OCI-LY1 (cell line): ENCODE measurements at regions not wholly inside any gene's neighbourhood (a gene's known extent, or its start where the extent isn't known, plus 50 kb on each side); places are given as distances from the start of the nearest gene placed in this dataset.

Experiments used
- H2AFZ ChIP-seq: fragments of 200-600 bp; sonication (generic), shearing (Covaris generic); 2 replicates; pipeline ENCODE4 v1.6.0; 2014; ENCODE audit warnings: antibody characterized with exemption, mild to moderate bottlenecking, low read length
- H3F3A ChIP-seq: fragments of 200-600 bp; sonication (generic), shearing (Covaris generic); 2 replicates; pipeline ENCODE4 v1.6.0; 2014; ENCODE audit warnings: mild to moderate bottlenecking, antibody characterized with exemption, low read length, moderate library complexity; ENCODE audit not compliant: insufficient read depth
- H3K27ac ChIP-seq: fragments of 200-600 bp; sonication (generic); 2 replicates; pipeline ENCODE4 v1.5.1; 2014; ENCODE audit warnings: low read length, mixed run types, mild to moderate bottlenecking, low read depth; ENCODE audit not compliant: poor library complexity, severe bottlenecking
- H3K27me3 ChIP-seq: fragments of 200-600 bp; sonication (generic); 2 replicates; pipeline ENCODE4 v1.6.0; 2014; ENCODE audit warnings: antibody characterized with exemption, mild to moderate bottlenecking, low read length, moderate library complexity; ENCODE audit not compliant: insufficient read depth
- H3K36me3 ChIP-seq: fragments of 200-600 bp; sonication (generic); 2 replicates; pipeline ENCODE4 v1.6.1; 2014; ENCODE audit warnings: mild to moderate bottlenecking, antibody characterized with exemption, low read length, moderate library complexity, mixed read lengths; ENCODE audit not compliant: insufficient read depth
- H3K4me1 ChIP-seq: fragments of 200-600 bp; sonication (generic); 2 replicates; pipeline ENCODE4 v1.5.1; 2014; ENCODE audit warnings: mild to moderate bottlenecking, low read length, moderate library complexity; ENCODE audit not compliant: insufficient read depth, severe bottlenecking
- H3K4me2 ChIP-seq: fragments of 200-600 bp; sonication (generic), shearing (Covaris generic); 2 replicates; pipeline ENCODE4 v1.6.1; 2014; ENCODE audit warnings: low read length
- H3K4me3 ChIP-seq: fragments of 200-600 bp; sonication (generic); 2 replicates; pipeline ENCODE4 v1.5.1; 2014; ENCODE audit warnings: low read length, low read depth, mild to moderate bottlenecking, mixed read lengths; ENCODE audit not compliant: poor library complexity, severe bottlenecking
- H3K79me2 ChIP-seq: fragments of 200-600 bp; shearing (Covaris generic); 2 replicates; pipeline ENCODE4 v1.6.1; 2016; ENCODE audit warnings: mixed run types, low read length, mixed read lengths; ENCODE audit not compliant: insufficient read depth
- H3K9ac ChIP-seq: fragments of 200-600 bp; sonication (generic), shearing (Covaris generic); 2 replicates; pipeline ENCODE4 v1.6.1; 2014; ENCODE audit warnings: mild to moderate bottlenecking, low read length, mixed read lengths
- H3K9me2 ChIP-seq: fragments of 200-600 bp; sonication (generic), shearing (Covaris generic); 2 replicates; pipeline ENCODE4 v1.6.1; 2014; ENCODE audit warnings: low read depth, mild to moderate bottlenecking, low read length, mixed read lengths
- H3K9me3 ChIP-seq: fragments of 200-600 bp; shearing (Covaris generic); 2 replicates; pipeline ENCODE4 v1.6.1; 2014; ENCODE audit warnings: low read length, mixed read lengths
- H4K20me1 ChIP-seq: fragments of 200-600 bp; sonication (generic), shearing (Covaris generic); 2 replicates; pipeline ENCODE4 v1.6.0; 2016; ENCODE audit warnings: mild to moderate bottlenecking, low read length; ENCODE audit not compliant: insufficient read depth
- EZH2 ChIP-seq: fragments of 200-600 bp; sonication (generic), shearing (Covaris generic); IDR thresholded peaks from 2 replicates; pipeline ENCODE4 v1.8.0; 2017; ENCODE audit warnings: borderline replicate concordance, mixed run types, mild to moderate bottlenecking, antibody characterized with exemption, low read length, moderate library complexity, mixed read lengths
- TF ChIP-seq, protein P1 (sequence below): fragments of 200-600 bp; sonication (generic), shearing (Covaris generic); IDR thresholded peaks from 2 replicates; pipeline ENCODE4 v1.5.1; 2017; ENCODE audit warnings: mild to moderate bottlenecking, antibody characterized with exemption, low read length, moderate library complexity, mixed read lengths

DNA sequence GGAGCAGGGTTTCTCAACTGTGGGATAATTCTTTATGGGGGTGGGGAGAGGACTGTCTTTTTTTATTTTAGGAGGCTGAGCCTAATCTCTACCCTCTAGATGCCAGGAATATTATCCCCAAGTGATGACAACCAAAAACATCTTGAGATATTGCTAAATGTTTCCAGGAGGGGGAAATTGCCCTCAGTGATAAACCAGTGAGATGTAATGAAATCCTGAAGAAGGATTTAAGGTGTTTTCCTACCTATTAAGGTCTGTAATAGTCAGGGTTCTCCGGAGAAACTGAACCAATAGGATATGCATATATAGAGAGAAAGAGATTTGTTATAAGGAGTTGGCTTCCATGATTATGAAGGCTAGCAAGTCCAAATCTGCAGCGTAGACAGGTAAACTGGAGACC lies 208.3 kb upstream of the MIR17HG start:
- Histone ChIP-seq H3K4me1 (no peaks in the 10 kb centered on the region), H3K9me3 (no peaks in the 10 kb centered on the region), H3K4me2 (no peak overlapping the region), H3K27ac (no peak overlapping the region), H3K4me3 (no peak overlapping the region), H3K27me3 (no peaks in the 10 kb centered on the region), H4K20me1 (no peaks in the 10 kb centered on the region), H2AFZ (no peak overlapping the region), H3K36me3 (no peaks in the 10 kb centered on the region), H3K9me2 (no peaks in the 10 kb centered on the region), H3F3A (no peaks in the 10 kb centered on the region), H3K9ac (no peak overlapping the region), H3K79me2 (no peaks in the 10 kb centered on the region)
- TF ChIP-seq, protein P1, sequence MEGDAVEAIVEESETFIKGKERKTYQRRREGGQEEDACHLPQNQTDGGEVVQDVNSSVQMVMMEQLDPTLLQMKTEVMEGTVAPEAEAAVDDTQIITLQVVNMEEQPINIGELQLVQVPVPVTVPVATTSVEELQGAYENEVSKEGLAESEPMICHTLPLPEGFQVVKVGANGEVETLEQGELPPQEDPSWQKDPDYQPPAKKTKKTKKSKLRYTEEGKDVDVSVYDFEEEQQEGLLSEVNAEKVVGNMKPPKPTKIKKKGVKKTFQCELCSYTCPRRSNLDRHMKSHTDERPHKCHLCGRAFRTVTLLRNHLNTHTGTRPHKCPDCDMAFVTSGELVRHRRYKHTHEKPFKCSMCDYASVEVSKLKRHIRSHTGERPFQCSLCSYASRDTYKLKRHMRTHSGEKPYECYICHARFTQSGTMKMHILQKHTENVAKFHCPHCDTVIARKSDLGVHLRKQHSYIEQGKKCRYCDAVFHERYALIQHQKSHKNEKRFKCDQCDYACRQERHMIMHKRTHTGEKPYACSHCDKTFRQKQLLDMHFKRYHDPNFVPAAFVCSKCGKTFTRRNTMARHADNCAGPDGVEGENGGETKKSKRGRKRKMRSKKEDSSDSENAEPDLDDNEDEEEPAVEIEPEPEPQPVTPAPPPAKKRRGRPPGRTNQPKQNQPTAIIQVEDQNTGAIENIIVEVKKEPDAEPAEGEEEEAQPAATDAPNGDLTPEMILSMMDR = no peak
- TF ChIP-seq EZH2 = no peak

DNA sequence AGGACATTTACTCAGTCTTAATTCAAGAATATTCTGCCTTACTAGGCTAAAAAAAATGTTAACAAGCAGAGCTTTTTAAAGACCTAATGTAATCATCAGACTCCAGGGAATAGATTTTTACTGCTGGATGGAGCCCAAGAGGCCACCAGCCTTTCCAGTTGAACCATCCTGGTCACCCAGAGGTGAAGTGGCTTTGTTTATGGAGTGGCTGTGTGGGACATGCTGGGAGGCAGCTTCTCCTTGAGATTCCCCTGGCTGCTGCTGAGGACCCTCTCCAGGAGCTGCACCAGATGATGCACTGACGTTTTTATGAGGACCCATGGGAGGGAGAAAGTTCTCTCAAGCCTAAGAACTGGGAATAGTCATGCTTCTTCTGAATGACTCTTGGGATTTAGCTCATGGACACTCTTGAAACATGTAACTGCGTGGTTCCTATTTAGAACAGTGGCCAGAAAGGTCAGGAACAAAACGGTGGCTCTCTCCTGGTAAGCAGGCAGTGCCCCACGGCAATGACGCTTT lies 205.9 kb upstream of the MIR17HG start:
- Histone ChIP-seq H2AFZ (no peak overlapping the region), H3K9me2 (no peaks in the 10 kb centered on the region), H3K79me2 (no peaks in the 10 kb centered on the region), H3F3A (no peaks in the 10 kb centered on the region), H4K20me1 (no peaks in the 10 kb centered on the region), H3K36me3 (no peaks in the 10 kb centered on the region), H3K27me3 (no peaks in the 10 kb centered on the region), H3K4me3 (no peak overlapping the region), H3K4me2 (no peak overlapping the region), H3K9ac (no peak overlapping the region), H3K4me1 (no peaks in the 10 kb centered on the region), H3K27ac (no peak overlapping the region), H3K9me3 (no peaks in the 10 kb centered on the region)
- TF ChIP-seq, protein P1 = no peak
- no peak for TF ChIP-seq EZH2

DNA sequence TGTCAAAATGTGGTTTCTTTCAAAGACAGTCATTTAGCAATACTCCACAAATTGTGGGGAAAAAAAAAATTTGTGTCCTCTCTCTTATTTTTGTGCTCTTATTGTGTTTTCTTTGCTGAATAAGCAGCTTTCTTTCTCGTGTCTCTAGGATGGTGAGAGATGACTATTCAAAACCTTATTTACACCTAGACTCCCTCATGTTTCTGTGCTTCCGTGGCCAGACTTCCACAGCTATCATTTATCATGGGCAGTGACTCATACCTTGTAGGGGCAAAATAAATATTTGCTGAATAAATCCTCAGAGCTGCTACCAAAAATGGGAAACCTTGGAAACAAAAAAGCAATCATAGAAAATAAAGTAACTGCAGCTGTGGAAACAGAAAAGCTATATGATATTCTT lies 204.9 kb upstream of the MIR17HG start:
- Histone ChIP-seq H3K9me3 (no peaks in the 10 kb centered on the region), H3K4me2 (no peak overlapping the region), H3K9ac (no peak overlapping the region), H3K27me3 (no peaks in the 10 kb centered on the region), H3K36me3 (no peaks in the 10 kb centered on the region), H3K9me2 (no peaks in the 10 kb centered on the region), H3F3A (no peaks in the 10 kb centered on the region), H3K79me2 (no peaks in the 10 kb centered on the region), H3K27ac (no peak overlapping the region), H2AFZ (no peak overlapping the region), H3K4me1 (no peaks in the 10 kb centered on the region), H4K20me1 (no peaks in the 10 kb centered on the region), H3K4me3 (no peak overlapping the region)
- TF ChIP-seq EZH2 = no peak
- TF ChIP-seq, protein P1 = no peak
